ENCODE measurements at regions not wholly inside any gene's neighbourhood (a gene's known extent, or its start where the extent isn't known, plus 50 kb on each side); places are given as distances from the start of the nearest gene placed in this dataset.

DNA sequence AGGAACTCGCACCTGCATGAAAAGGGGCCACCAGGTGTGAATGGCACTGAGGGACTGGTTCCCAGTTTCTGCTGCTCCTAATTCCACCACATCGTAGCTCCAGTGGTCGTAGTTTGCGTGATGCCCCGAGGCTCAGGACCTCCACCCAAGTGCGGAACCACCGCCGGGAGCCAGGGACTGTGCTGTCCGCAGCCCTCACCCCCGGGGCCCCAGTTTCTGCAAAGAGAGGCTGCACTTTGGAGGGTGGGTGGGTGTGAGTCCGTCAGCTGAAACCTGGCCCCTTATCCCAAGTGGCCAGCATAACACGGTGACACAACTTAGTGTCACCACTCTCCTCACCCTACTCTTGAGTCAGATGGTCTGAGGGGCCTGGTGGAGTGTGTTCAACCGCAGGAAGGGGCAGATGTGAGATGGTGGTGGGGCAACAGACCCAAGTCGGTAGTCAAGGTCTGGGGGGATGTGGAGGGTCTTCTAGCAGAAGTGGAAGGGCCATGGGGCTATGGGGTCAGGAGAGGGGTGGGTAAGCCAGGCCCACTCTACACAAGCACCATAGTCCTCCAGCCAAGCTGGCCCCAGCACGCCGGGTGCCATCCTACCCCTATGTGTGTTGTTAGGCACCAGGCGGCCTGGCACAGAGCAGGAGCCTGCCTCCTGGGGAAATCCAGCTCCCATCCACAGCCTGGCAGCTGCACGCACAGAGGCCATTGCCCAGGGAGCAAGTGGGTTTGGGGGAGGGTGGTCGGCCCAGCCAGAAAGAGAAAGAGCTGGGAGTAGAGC, 1301.6 kb downstream of the UQCRFS1 start:
- DNase-seq (ENCODE audit: low spot score), result no peak
- CTCF ChIA-PET, result no interaction called here
- Histone ChIP-seq H3K27me3 (replicated peaks; ENCODE audit: insufficient read depth, low read depth, low read length, poor library complexity) (no peaks in the 10 kb centered on the region), H3K9me3 (ENCODE audit: low read depth, low read length, poor library complexity, severe bottlenecking) (peaks cover 31% of the 10 kb centered on the region), H3K4me1 (ENCODE audit: insufficient read depth, low read length, poor library complexity, severe bottlenecking) (no peaks in the 10 kb centered on the region), H3K36me3 (ENCODE audit: insufficient read depth, low read length, poor library complexity, severe bottlenecking) (no peaks in the 10 kb centered on the region), H3K4me3 (ENCODE audit: low read depth, low read length, poor library complexity, severe bottlenecking) (no peak overlapping the region), H3K27ac (ENCODE audit: low read depth, low read length, poor library complexity, severe bottlenecking) (no peak overlapping the region)
- no TSS peak for BruUV-seq (replicated peaks)
- POLR2A ChIA-PET (ENCODE audit: low non-redundant PET), result no interaction called here
- TF ChIP-seq CTCF (conservative IDR thresholded peaks at IDR 0.05; ENCODE audit: low read depth, low read length), result no peak
- intact Hi-C loops (cut with micrococcal nuclease; ENCODE audit: unreplicated experiment), result no loop called here

GRCh38 chr19:27909861-27910260, 1303.1 kb downstream of the UQCRFS1 start:
- POLR2A ChIA-PET (ENCODE audit: low non-redundant PET), result no interaction called here

DNA sequence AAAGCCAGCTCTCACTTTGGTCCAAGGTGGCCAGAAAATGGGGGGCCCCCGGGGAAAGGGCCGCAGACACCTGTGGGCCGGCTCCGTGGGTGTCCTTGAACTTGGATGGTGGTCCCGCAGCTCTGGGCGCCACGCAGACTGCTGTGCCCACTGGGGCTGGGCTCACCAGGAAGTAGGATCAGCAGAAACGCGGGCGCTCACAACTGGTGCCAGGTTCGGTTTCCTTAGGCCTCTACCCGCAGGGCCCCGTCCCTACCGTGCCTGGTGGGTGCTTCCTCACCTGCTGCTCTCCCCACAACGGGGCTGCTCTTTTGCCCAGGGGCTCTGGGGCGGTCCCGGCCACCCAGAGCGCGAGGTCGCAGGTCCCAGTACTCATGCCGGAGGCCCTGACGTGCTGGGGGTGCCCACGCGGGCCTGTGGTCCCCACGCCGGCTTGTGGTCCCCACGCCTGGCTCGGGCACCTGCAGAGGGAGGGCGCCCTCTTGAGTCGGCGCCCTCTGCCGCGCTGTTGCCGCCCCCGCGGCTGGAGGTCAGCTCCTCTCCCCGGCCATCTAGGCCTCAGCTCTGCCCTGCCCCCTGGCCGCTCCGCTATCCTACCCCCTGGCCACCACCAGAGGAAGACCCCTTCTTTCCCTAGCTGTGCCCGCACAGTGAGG, 1303.6 kb downstream of the UQCRFS1 start:
- DNase-seq (ENCODE audit: low spot score), result no peak
- no peaks in the 10 kb centered on the region for H3K4me1 ChIP-seq (ENCODE audit: insufficient read depth, low read length, poor library complexity, severe bottlenecking)
- no peak overlapping the region for H3K4me3 ChIP-seq (ENCODE audit: low read depth, low read length, poor library complexity, severe bottlenecking)
- H3K27ac ChIP-seq (ENCODE audit: low read depth, low read length, poor library complexity, severe bottlenecking), result no peak overlapping the region
- CTCF ChIA-PET, result no interaction called here
- BruUV-seq (replicated peaks), result no TSS peak
- H3K36me3 ChIP-seq (ENCODE audit: insufficient read depth, low read length, poor library complexity, severe bottlenecking), result no peaks in the 10 kb centered on the region
- POLR2A ChIA-PET (ENCODE audit: low non-redundant PET), result no interaction called here
- TF ChIP-seq EZH2 (IDR thresholded peaks at IDR 0.05; ENCODE audit: borderline replicate concordance, low read depth, low read length, poor library complexity, severe bottlenecking) (no peak), CTCF (conservative IDR thresholded peaks at IDR 0.05; ENCODE audit: low read depth, low read length) (no peak)
- intact Hi-C loops (cut with micrococcal nuclease; ENCODE audit: unreplicated experiment), result no loop called here
- no peaks in the 10 kb centered on the region for H3K27me3 ChIP-seq (replicated peaks; ENCODE audit: insufficient read depth, low read depth, low read length, poor library complexity)
- peaks cover 39% of the 10 kb centered on the region for H3K9me3 ChIP-seq (ENCODE audit: low read depth, low read length, poor library complexity, severe bottlenecking)

More at GRCh38 chr19:27909861-27910260, 1303.1 kb downstream of the UQCRFS1 start:
- Histone ChIP-seq H3K4me1 (ENCODE audit: insufficient read depth, low read length, poor library complexity, severe bottlenecking) (no peaks in the 10 kb centered on the region), H3K4me3 (ENCODE audit: low read depth, low read length, poor library complexity, severe bottlenecking) (no peak overlapping the region), H3K27ac (ENCODE audit: low read depth, low read length, poor library complexity, severe bottlenecking) (no peak overlapping the region), H3K36me3 (ENCODE audit: insufficient read depth, low read length, poor library complexity, severe bottlenecking) (no peaks in the 10 kb centered on the region), H3K27me3 (replicated peaks; ENCODE audit: insufficient read depth, low read depth, low read length, poor library complexity) (no peaks in the 10 kb centered on the region), H3K9me3 (ENCODE audit: low read depth, low read length, poor library complexity, severe bottlenecking) (peaks cover 39% of the 10 kb centered on the region)
- no TSS peak for BruUV-seq (replicated peaks)
- CTCF ChIA-PET, result no interaction called here
- no peak for DNase-seq (ENCODE audit: low spot score)
- no peak for TF ChIP-seq CTCF (conservative IDR thresholded peaks at IDR 0.05; ENCODE audit: low read depth, low read length)
- TF ChIP-seq EZH2 (IDR thresholded peaks at IDR 0.05; ENCODE audit: borderline replicate concordance, low read depth, low read length, poor library complexity, severe bottlenecking), result no peak
- intact Hi-C loops (cut with micrococcal nuclease; ENCODE audit: unreplicated experiment), result no loop called here
